Effector CD8-positive, alpha-beta T cell (primary cell): ENCODE measurements at regions not wholly inside any gene's neighbourhood (a gene's known extent, or its start where the extent isn't known, plus 50 kb on each side); places are given as distances from the start of the nearest gene placed in this dataset.
"Not testable (repeated sequence)": the region's sequence is repeated elsewhere in the genome, so short reads cannot be mapped to it uniquely, and the experiment has no call there.

Source experiments
- DNase-seq: peaks from one replicate; lab custom pipeline; 2025; lab: John Stamatoyannopoulos, UW

- DNase-seq: no peak
These were observed 104.9 kb downstream of the CHIC2 start for GRCh38 chr4:53959343-53960120.

GRCh38 chr4:53956454-53956853, 108.0 kb downstream of the CHIC2 start:
- no peak for DNase-seq

- no peak for DNase-seq
These were observed 108.4 kb downstream of the CHIC2 start for GRCh38 chr4:53956053-53956452.

- DNase-seq: no peak
These were observed 113.0 kb downstream of the CHIC2 start for GRCh38 chr4:53951414-53951813.

GRCh38 chr4:53943345-53944085, 120.9 kb downstream of the CHIC2 start:
- no peak for DNase-seq

- no peak for DNase-seq
These were observed 121.7 kb downstream of the CHIC2 start for GRCh38 chr4:53942712-53943111.

- no peak for DNase-seq
These were observed 123.1 kb downstream of the CHIC2 start for GRCh38 chr4:53941331-53941730.

GRCh38 chr4:53939892-53940291, 124.5 kb downstream of the CHIC2 start:
- not testable (repeated sequence) for DNase-seq

GRCh38 chr4:53937918-53938317, 126.5 kb downstream of the CHIC2 start:
- no peak for DNase-seq

- DNase-seq: no peak
These were observed 127.1 kb downstream of the CHIC2 start for GRCh38 chr4:53937327-53937726.

GRCh38 chr4:53935780-53936179, 128.6 kb downstream of the CHIC2 start:
- DNase-seq: no peak

- no peak for DNase-seq
These were observed 131.4 kb downstream of the CHIC2 start for GRCh38 chr4:53932796-53933610.

GRCh38 chr4:53931461-53931961, 132.9 kb downstream of the CHIC2 start:
- no peak for DNase-seq

- peak; percentile 15 for DNase-seq
These were observed 134.2 kb downstream of the CHIC2 start for GRCh38 chr4:53929955-53930798.

GRCh38 chr4:53929311-53929710, 135.1 kb downstream of the CHIC2 start:
- no peak for DNase-seq

- no peak for DNase-seq
These were observed 135.6 kb downstream of the CHIC2 start for GRCh38 chr4:53928825-53929224.

GRCh38 chr4:53925050-53925605, 139.3 kb downstream of the CHIC2 start:
- no peak for DNase-seq

- DNase-seq: no peak
These were observed 139.9 kb downstream of the CHIC2 start for GRCh38 chr4:53924333-53925049.

- DNase-seq: no peak
These were observed 140.5 kb downstream of the CHIC2 start for GRCh38 chr4:53923921-53924320.

- DNase-seq: no peak
These were observed 142.5 kb downstream of the CHIC2 start for GRCh38 chr4:53921856-53922255.
